HAP-1 (cell line): ENCODE measurements at regions not wholly inside any gene's neighbourhood (a gene's known extent, or its start where the extent isn't known, plus 50 kb on each side); places are given as distances from the start of the nearest gene placed in this dataset.

Experiments
- DNase-seq, 2 experiments: peaks; one replicate each; pipeline ENCODE4 v3.0.0-alpha.2; 2016 to 2020; ENCODE audit warnings: low spot score in 2 of 2
- H3K27me3 ChIP-seq: fragments of 250-450 bp; sonication (Bioruptor Pico); 2 replicates; pipeline ENCODE4 v1.5.1; 2020; ENCODE audit warnings: low read depth, mild to moderate bottlenecking, moderate library complexity
- H3K36me3 ChIP-seq: fragments of 250-450 bp; sonication (Bioruptor Pico); replicated peaks from 2 replicates; pipeline ENCODE4 v1.5.1; 2020; ENCODE audit warnings: mild to moderate bottlenecking
- H3K4me1 ChIP-seq: fragments of 250-450 bp; sonication (Bioruptor Pico); 2 replicates; pipeline ENCODE4 v1.5.1; 2020; ENCODE audit warnings: mild to moderate bottlenecking
- H3K4me3 ChIP-seq: fragments of 250-450 bp; sonication (Bioruptor Pico); 2 replicates; pipeline ENCODE4 v1.5.1; 2020; ENCODE audit warnings: mild to moderate bottlenecking, moderate library complexity
- H3K9me3 ChIP-seq: fragments of 250-450 bp; sonication (Bioruptor Pico); 2 replicates; pipeline ENCODE4 v1.5.1; 2020; ENCODE audit warnings: mild to moderate bottlenecking, moderate library complexity
- in situ Hi-C: fragments of 300-500 bp; cut with MboI; formaldehyde crosslinking; loops from 3 replicates; pipeline ENCODE4 v1.14.3; 2020; ENCODE audit warnings: low sequenced_read_pairs, inconsistent platforms, mixed read lengths

DNA sequence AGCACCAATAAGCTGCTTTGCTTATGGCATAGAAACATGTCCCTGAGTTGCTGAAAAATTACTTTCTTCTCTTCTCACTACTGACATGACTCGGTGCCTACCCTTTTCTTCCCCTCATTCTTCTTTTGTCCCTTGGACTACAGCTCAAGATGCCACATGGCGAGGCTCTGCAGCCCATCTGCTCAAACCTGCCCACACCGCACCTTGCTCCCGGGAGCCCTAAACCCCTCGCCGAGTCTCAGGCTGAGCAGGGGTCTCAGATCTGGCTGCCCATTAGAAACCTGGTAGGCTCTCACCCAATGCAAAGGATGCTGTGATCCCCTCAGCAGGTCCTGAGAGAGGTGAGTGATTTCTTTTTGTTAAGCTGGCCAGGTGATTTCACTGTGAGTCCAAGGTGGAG is 251.7 kb upstream of the IRX1 start:
- H3K27me3 ChIP-seq = no peaks in the 10 kb centered on the region
- no peak for DNase-seq
- no peaks in the 10 kb centered on the region for H3K9me3 ChIP-seq
- in situ Hi-C loops = no loop called here
- no peaks in the 10 kb centered on the region for H3K4me1 ChIP-seq
- no peak overlapping the region for H3K4me3 ChIP-seq
- no peaks in the 10 kb centered on the region for H3K36me3 ChIP-seq

DNA sequence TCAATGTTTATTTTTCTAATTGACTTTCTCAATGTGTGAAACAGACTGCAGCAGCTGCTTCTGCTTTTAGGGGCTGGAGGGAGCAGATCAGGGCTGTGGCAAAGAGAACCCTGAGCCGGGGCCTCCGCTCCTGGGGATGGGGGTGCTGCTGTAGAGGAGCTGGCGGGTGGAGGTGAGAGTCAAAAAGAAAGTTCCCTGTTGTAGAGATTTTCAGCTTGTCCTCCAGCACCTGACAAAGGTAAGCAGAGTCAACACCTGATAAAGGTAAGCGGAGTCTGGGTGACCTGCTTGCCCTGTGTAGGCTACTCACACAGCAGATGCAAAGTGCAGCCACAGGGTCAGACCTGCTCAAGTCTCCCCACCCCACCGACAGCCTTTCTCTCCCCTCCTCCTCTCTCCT is 252.4 kb upstream of the IRX1 start:
- in situ Hi-C loops = no loop called here
- Histone ChIP-seq H3K27me3 (no peaks in the 10 kb centered on the region), H3K9me3 (no peaks in the 10 kb centered on the region), H3K4me1 (no peaks in the 10 kb centered on the region), H3K36me3 (no peaks in the 10 kb centered on the region), H3K4me3 (no peak overlapping the region)
- DNase-seq = no peak

DNA sequence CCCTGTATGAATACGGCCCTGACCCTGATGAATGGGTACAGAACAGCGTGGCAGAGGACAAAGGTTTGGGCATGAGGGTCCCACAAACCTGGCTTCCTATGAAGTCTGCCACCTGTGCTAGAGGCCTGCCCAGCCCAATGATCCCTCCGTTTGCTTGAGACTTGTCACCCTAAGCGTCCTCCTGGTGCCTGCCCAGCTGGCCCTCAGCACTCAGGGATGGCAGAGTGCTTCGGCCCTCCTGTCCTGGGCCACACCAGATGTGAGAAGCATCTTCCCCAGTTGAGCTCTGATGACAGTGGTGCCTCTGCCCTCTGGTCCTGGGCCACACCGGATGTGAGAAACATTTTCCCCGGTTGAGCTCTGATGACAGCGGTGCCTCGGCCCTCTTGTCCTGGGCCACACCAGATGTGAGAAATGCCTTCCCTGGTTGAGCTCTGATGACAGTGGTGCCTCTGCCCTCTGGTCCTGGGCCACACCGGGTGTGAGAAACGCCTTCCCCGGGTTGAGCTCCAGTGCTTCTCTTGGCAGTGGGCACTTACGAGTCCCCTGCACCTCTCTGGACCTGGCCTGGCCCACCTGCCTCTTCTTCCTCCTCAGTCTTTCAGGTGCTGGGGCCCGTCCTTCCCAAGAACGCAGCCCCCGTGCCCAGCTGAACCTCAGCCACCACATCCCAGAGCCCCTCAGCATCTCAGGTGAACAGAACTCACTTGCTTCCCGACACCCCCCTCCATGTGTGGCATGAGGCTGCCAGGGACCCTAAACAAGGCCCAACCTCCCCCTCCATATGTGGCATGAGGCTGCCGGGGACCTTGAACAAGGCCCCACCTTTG is 253.1 kb upstream of the IRX1 start:
- H3K27me3 ChIP-seq = no peaks in the 10 kb centered on the region
- no peak for DNase-seq
- H3K9me3 ChIP-seq = no peaks in the 10 kb centered on the region
- H3K4me3 ChIP-seq = no peak overlapping the region
- in situ Hi-C loops = no loop called here
- H3K36me3 ChIP-seq = no peaks in the 10 kb centered on the region
- no peaks in the 10 kb centered on the region for H3K4me1 ChIP-seq

DNA sequence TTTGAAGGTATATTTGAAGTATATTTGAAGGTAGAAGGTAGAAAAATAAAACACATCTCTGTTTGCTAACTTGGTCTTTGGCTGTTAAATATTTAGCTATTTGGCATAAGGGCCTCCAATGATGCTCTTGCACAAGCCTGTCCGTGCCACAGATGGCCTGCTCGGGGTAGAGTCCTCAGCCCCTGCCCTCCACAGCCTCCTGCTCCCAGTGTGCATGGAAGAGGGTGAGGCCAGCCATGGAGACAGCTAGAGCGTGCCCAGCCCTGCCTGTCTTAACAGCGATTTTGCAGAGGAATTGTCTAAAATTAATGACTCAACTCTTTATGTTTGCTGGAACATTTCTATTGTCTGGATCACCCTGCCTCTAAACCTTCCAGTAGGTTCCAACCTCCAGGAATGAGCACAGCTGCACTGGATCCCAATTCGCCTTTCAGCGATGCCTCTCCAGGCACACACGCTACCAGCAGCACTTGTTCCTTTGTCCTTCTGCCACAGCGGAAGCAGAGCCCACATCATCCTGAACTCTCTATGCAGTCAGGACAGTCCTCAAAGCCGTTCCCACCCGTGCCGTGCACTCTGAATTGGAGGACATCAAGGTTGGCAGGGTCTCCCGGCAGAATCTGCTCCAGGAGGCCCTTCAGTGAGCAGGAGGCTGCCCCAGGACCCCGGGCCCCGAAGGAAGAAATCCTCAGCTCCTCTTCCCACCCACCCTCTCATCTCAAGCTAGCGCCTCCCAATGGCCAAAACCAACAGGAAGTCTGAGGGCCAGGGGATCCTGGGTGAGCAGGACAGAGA is 254.0 kb upstream of the IRX1 start:
- no peaks in the 10 kb centered on the region for H3K9me3 ChIP-seq

DNA sequence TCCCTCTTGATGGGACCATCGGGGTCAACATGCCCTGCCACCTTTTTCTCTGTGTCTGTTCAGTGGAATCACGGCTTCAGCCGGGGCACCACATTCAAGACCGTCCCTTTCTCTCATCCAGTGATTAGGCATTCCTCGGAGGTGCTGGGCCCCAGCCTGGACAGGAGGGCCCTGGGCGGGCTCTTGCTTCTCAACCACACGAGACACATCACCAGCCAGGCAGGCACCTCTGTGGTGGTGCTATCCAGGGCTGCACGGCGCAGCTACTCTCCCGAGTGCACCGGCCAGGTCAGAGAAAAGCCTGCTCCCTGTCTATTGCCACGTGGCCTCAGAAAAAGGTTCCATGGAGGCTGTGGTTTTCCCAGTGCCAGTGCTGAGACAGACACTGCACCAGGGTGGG is 255.2 kb upstream of the IRX1 start:
- no peaks in the 10 kb centered on the region for H3K36me3 ChIP-seq
- H3K4me1 ChIP-seq = no peaks in the 10 kb centered on the region
- in situ Hi-C loops = no loop called here
- H3K4me3 ChIP-seq = no peak overlapping the region
- DNase-seq = no peak
- H3K27me3 ChIP-seq = no peaks in the 10 kb centered on the region
- no peaks in the 10 kb centered on the region for H3K9me3 ChIP-seq

More for the DNA sequence above, 254.0 kb upstream of the IRX1 start:
- Histone ChIP-seq H3K4me3 (no peak overlapping the region), H3K36me3 (no peaks in the 10 kb centered on the region), H3K27me3 (no peaks in the 10 kb centered on the region), H3K4me1 (no peaks in the 10 kb centered on the region)
- DNase-seq = no peak
- in situ Hi-C loops = no loop called here

DNA sequence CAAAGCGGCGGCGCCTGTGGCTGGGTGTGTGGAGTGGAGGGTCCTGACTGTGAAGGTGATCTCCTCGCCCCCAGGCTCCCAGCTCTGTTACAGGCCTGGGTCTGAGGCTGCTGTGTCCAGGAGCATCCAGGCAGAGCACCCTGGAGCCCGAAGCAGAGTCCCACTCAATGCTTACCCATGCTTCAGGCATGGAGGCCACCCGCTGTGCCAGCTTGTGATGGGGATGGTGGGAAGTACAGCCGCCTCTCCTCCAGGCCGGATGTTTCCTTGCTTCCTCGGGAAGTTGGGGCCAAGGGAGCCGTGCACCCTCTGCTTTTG is 255.9 kb upstream of the IRX1 start:
- Histone ChIP-seq H3K4me3 (no peak overlapping the region), H3K36me3 (no peaks in the 10 kb centered on the region), H3K27me3 (no peaks in the 10 kb centered on the region), H3K4me1 (no peaks in the 10 kb centered on the region), H3K9me3 (no peaks in the 10 kb centered on the region)
- in situ Hi-C loops = no loop called here
- no peak for DNase-seq

DNA sequence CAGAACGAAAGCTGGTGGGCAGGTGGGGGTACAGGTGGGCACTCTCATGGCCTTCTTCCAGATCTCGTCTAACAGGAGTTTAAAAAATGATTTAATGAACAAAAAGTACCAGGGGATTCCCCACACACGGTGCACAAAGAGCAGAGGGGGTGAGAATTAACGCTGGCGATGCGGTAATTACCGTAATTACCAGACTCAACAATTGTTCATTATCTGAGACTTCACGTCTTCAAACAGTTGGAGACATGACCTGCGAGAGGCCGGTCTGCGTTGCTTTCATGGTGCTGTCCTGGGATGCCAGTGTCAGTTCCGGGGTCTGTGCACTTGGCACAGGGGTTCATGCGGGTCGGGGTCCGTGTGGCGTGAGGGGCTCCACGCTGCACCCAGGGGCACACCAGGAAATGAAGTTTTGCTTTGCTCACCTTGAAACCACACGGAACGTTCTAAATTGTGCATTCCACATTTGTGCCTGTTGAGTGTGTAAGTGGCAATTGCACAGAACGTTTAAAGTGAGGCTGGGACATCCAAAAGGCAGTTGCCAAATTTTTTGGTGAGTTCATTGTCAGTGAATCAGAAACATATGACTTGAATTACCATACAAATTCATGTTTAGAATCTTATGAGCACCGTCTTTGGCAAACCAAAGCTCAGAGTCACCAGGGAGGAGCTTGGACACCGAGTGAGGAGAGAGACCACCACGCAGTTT is 256.4 kb upstream of the IRX1 start:
- no peak overlapping the region for H3K4me3 ChIP-seq
- H3K9me3 ChIP-seq = no peaks in the 10 kb centered on the region
- in situ Hi-C loops = no loop called here
- no peaks in the 10 kb centered on the region for H3K4me1 ChIP-seq
- no peaks in the 10 kb centered on the region for H3K27me3 ChIP-seq
- no peaks in the 10 kb centered on the region for H3K36me3 ChIP-seq
- DNase-seq = no peak

DNA sequence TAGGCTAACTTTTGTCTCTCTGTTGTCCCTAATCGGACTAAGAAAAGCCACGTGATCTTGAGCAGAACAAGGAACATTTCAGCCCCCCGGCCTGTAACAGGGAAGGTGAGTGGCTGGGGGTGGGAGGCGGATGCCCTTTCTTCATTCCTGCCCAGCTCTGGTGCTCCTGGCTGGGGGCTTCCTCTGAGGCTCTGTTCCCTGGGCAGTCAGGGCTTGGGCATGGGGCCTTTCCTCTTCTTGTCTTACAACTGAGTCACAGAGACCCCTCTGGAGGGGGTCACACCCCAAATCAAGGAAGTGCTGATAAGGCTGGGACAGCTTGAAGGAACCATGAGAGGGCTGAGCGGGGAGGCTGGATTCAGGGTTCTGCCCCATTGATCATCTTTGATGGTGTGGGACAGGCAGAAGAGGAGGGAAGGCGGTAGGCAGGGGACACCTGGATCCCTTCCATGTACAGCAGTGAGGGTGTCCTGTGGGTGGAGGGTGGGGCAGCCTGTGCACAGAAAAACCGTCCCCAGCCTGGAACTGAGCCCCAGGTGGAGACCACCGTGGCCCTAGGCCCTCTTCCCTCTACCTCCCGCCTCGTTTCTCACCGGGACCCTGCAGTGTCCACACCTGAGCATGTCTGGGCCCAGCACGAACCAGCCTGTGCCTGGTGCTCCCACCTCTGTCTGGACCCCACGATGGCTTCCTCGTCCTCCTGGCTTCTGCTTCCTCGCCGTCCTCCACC is 257.7 kb upstream of the IRX1 start:
- no peak for DNase-seq
- no peaks in the 10 kb centered on the region for H3K27me3 ChIP-seq
- H3K9me3 ChIP-seq = no peaks in the 10 kb centered on the region
- in situ Hi-C loops = no loop called here
- no peaks in the 10 kb centered on the region for H3K36me3 ChIP-seq
- no peaks in the 10 kb centered on the region for H3K4me1 ChIP-seq
- H3K4me3 ChIP-seq = no peak overlapping the region

DNA sequence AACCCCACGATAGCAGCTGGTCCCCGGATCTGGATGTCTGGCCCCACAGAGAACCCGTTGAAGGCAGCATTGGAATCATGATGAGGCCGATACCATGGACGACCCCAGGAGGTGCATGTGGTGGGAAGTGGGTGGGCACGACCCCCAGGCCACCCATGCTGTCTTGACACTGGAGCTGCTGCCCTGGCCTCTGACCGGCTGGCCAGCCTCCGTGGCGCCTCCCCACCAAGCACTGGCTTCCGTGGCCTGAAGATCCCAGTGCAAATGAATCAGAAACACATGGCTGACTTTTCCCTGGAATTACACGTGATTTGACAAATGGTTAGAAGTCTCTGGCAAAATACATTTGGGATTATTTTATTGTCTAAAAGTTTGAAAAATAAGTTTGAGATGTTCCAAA is 259.0 kb upstream of the IRX1 start:
- H3K36me3 ChIP-seq = no peaks in the 10 kb centered on the region
- in situ Hi-C loops = no loop called here
- no peak for DNase-seq
- no peaks in the 10 kb centered on the region for H3K27me3 ChIP-seq
- H3K4me1 ChIP-seq = no peaks in the 10 kb centered on the region
- no peak overlapping the region for H3K4me3 ChIP-seq
- H3K9me3 ChIP-seq = no peaks in the 10 kb centered on the region

DNA sequence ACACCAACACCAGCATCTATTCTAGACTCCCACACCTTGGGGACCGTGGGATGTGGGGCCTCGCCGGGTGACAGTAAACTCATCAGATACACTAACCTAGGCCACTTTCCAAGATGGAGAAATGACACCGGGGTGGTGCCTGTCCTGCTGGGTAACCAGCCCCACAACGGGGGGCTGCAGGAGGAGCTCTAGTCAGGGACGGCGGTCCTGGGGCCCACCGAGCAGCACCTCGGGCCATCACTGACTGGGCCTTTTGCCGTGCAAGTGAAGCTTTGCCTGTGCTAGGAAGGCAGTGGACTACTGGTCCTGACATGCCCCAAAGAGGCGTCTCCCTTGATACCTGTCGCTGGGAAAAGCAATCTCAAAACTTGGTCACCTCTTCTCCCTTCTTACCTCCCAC is 260.3 kb upstream of the IRX1 start:
- DNase-seq = no peak
- Histone ChIP-seq H3K27me3 (no peaks in the 10 kb centered on the region), H3K4me1 (no peaks in the 10 kb centered on the region), H3K9me3 (no peaks in the 10 kb centered on the region), H3K36me3 (no peaks in the 10 kb centered on the region), H3K4me3 (no peak overlapping the region)
- in situ Hi-C loops = no loop called here

DNA sequence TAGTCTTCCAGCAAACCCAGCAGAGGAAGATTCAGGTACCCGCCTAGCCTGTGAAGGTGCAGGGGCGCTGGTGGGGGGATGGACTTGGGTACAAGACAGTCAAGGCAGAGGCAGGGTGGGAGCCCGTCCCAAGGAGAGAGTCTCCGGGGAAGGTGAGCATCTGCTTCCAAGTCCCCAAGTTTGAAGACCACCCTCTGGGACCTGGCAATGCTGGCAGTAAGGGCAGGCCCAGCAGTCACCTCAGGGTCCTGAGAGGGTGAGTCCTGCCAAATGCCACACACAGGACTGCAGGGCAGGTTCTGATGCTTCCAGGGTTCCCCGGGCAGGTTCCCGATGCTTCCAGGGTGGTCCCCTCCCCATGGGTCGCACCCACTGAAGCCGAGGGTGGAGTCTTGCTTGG is 261.8 kb upstream of the IRX1 start:
- in situ Hi-C loops = no loop called here
- Histone ChIP-seq H3K36me3 (no peaks in the 10 kb centered on the region), H3K9me3 (no peaks in the 10 kb centered on the region), H3K4me1 (no peaks in the 10 kb centered on the region), H3K4me3 (no peak overlapping the region), H3K27me3 (no peaks in the 10 kb centered on the region)
- no peak for DNase-seq

DNA sequence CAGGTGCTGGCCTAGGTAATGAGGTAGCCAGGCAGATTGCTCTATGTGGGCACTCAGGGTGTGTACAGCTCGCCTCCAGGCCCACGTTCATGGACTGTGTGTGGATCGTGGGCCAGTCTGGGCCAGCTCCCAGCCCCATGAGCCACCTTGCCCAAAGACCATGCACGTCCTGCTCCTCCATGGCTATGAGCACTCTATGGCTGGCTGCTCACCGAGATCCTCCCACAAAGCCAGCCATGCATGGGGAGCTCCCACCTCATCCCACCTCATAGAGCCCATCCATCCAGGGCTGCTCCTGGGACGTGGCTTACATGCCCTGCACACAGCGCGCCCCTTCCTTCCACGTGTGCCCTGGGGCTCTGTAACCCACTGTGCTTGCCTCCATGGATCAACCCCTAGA is 262.5 kb upstream of the IRX1 start:
- no peak for DNase-seq
- H3K4me3 ChIP-seq = no peak overlapping the region
- no peaks in the 10 kb centered on the region for H3K4me1 ChIP-seq
- no peaks in the 10 kb centered on the region for H3K9me3 ChIP-seq
- no peaks in the 10 kb centered on the region for H3K36me3 ChIP-seq
- no peaks in the 10 kb centered on the region for H3K27me3 ChIP-seq
- in situ Hi-C loops = no loop called here

DNA sequence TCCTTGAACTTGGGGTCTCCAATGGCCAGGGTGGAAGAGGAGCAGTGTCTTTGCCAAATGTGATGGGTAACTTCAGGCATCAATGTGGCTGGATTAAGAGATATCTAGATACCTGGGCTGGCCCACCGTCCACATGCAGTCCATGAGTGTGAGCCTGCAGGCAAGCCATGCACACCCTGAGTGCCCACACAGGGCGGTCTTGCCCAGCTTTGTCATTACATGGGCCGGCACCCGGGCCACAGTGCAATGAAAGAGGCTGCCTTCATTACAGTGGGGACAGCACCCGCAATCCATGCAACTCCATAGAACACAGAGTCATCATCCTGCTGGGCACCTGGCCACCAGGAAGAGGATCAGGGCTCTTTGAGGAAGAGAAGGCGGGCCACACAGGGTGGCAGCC is 263.8 kb upstream of the IRX1 start:
- no peak for DNase-seq
- in situ Hi-C loops = no loop called here
- Histone ChIP-seq H3K36me3 (no peaks in the 10 kb centered on the region), H3K27me3 (no peaks in the 10 kb centered on the region), H3K9me3 (no peaks in the 10 kb centered on the region), H3K4me3 (no peak overlapping the region), H3K4me1 (no peaks in the 10 kb centered on the region)

DNA sequence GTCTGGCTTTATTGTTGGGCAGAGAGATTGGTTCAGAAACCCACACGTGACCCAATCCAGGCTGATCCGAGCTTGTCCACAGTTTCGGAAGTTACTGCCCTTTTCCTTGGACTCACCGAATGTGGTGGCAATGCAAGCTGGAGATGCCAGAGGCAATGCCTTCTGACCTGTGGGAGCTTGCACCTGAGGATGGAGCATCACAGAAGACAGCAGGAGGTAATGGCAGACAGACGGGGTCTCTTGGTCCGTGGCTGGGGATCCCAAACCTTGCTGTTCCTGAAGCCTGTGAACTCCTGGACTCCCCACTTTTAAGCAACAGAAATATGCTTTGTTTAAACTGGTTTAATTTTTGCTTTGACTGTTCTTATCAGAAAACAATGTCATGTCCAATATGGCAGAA is 265.2 kb upstream of the IRX1 start:
- Histone ChIP-seq H3K4me1 (no peaks in the 10 kb centered on the region), H3K36me3 (no peaks in the 10 kb centered on the region), H3K27me3 (no peaks in the 10 kb centered on the region), H3K4me3 (no peak overlapping the region), H3K9me3 (no peaks in the 10 kb centered on the region)
- in situ Hi-C loops = no loop called here
- DNase-seq = no peak
